GM12878 (cell line): ENCODE measurements at regions not wholly inside any gene's neighbourhood (a gene's known extent, or its start where the extent isn't known, plus 50 kb on each side); places are given as distances from the start of the nearest gene placed in this dataset.

Experiments used
- ATAC-seq: fragments of 200-7000 bp; cut with Tn5 transposase; 3 replicates; pipeline ENCODE4 v1.9.1; 2020; ENCODE audit warnings: mild to moderate bottlenecking, moderate library complexity
- BruUV-seq: library from RNA; stranded (reverse); fragments of 400-500 nt; replicated peaks from 2 replicates; lab custom pipeline; 2021; lab: Mats Ljungman, UMichigan
- CTCF ChIA-PET: fragments of 300-600 bp; sonication (Branson Sonifier 250); formaldehyde crosslinking; extraction: SDS; loops from one replicate; lab custom pipeline; 2021; ENCODE audit warnings: inconsistent platforms; lab: Yijun Ruan, JAX
- POLR2A ChIA-PET: fragments of 350-600 bp; formaldehyde crosslinking; extraction: SDS; loops from one replicate; lab custom pipeline; 2021; ENCODE audit warnings: inconsistent platforms; lab: Charles Lee
- RAD21 ChIA-PET: fragments of 300-600 bp; sonication (Branson Sonifier 250); formaldehyde crosslinking; loops from one replicate; lab custom pipeline; 2023; ENCODE audit warnings: antibody characterized with exemption; ENCODE audit not compliant: unreplicated experiment; lab: Charles Lee
- SMC1A ChIA-PET: fragments of 300-600 bp; sonication (Branson Sonifier 250); formaldehyde crosslinking; loops from one replicate; lab custom pipeline; 2023; ENCODE audit not compliant: unreplicated experiment, uncharacterized antibody; lab: Charles Lee
- DNase-seq: peaks from one replicate; pipeline ENCODE4 v3.0.0-alpha.2; 2011; ENCODE audit warnings: low read depth, low spot score
- FAIRE-seq: peaks from 3 replicates; lab custom pipeline; 2011; peaks lifted over from hg19 to GRCh38; lab: Jason Lieb, UNC
- H2AFZ ChIP-seq: 2 replicates; pipeline ENCODE4 v1.6.0; 2011; ENCODE audit warnings: low read depth, low read length, control low read depth; ENCODE audit not compliant: control insufficient read depth
- H3K27ac ChIP-seq: 2 replicates; pipeline ENCODE4 v1.5.1; 2011; ENCODE audit warnings: control low read depth; ENCODE audit not compliant: control insufficient read depth, insufficient read depth
- H3K27me3 ChIP-seq, 2 experiments: replicated peaks in 1 of 2; 2 replicates each; pipeline versions ENCODE4 v1.6.0 to v1.6.1; 2011; ENCODE audit warnings: low read length in 1 of 2; ENCODE audit not compliant: control insufficient read depth in 2 of 2, insufficient read depth in 2 of 2
- H3K36me3 ChIP-seq, 2 experiments: 2 replicates each; pipeline ENCODE4 v1.5.1; 2011; ENCODE audit warnings: low read length in 1 of 2; ENCODE audit not compliant: control insufficient read depth in 2 of 2, insufficient read depth in 2 of 2
- H3K4me1 ChIP-seq: 2 replicates; pipeline ENCODE4 v1.6.1; 2011; ENCODE audit warnings: mild to moderate bottlenecking, low read length, moderate library complexity, mixed read lengths; ENCODE audit not compliant: control insufficient read depth, insufficient read depth
- H3K4me2 ChIP-seq: 2 replicates; pipeline ENCODE4 v1.6.0; 2011; ENCODE audit warnings: control low read depth; ENCODE audit not compliant: control insufficient read depth, insufficient read depth
- H3K4me3 ChIP-seq: fragments of 200-600 bp; sonication (generic); 2 replicates; pipeline ENCODE4 v1.5.1; 2016
- H3K79me2 ChIP-seq: 2 replicates; pipeline ENCODE4 v1.6.0; 2011; ENCODE audit warnings: low read length; ENCODE audit not compliant: control insufficient read depth, insufficient read depth
- H3K9ac ChIP-seq: 2 replicates; pipeline ENCODE4 v1.8.0; 2011; ENCODE audit warnings: low read length, control low read depth, mixed read lengths; ENCODE audit not compliant: control insufficient read depth, insufficient read depth
- H3K9me3 ChIP-seq: replicated peaks from 3 replicates; pipeline ENCODE4 v1.5.1; 2011; ENCODE audit warnings: mild to moderate bottlenecking, low read length; ENCODE audit not compliant: control insufficient read depth, insufficient read depth
- H4K20me1 ChIP-seq: 2 replicates; pipeline ENCODE4 v1.6.0; 2011; ENCODE audit not compliant: control insufficient read depth, insufficient read depth
- ASH2L ChIP-seq: fragments of 300-600, 200-600 bp; sonication (generic); IDR thresholded peaks from 2 replicates; pipeline ENCODE4 v1.6.1; 2017; ENCODE audit warnings: low read depth, mild to moderate bottlenecking, borderline replicate concordance
- CBX3 ChIP-seq: fragments of 200-600 bp; sonication (generic); IDR thresholded peaks from 2 replicates; pipeline ENCODE4 v1.6.1; 2016; ENCODE audit warnings: low read depth, borderline replicate concordance
- CEBPB ChIP-seq, 2 experiments: fragments of 150-350 bp in 1 of 2; IDR thresholded peaks; 2 replicates each; pipeline ENCODE4 v1.6.1; 2012 to 2014; ENCODE audit warnings: low read depth in 2 of 2, low read length in 2 of 2, borderline replicate concordance in 1 of 2, inconsistent platforms in 1 of 2
- E4F1 ChIP-seq: fragments of 450-650 bp; IDR thresholded peaks from 2 replicates; pipeline ENCODE4 v1.6.1; 2018; ENCODE audit warnings: borderline replicate concordance, mild to moderate bottlenecking; ENCODE audit not compliant: partially characterized antibody
- EED ChIP-seq: sonication (generic); IDR thresholded peaks from 2 replicates; pipeline ENCODE4 v1.6.1; 2016; ENCODE audit warnings: antibody characterized with exemption, low read depth
- ESRRA ChIP-seq: IDR thresholded peaks from 2 replicates; pipeline ENCODE4 v1.6.1; 2012; ENCODE audit warnings: mild to moderate bottlenecking, low read length, improper control_type of control experiment
- ETV6 ChIP-seq, 2 experiments: fragments of 450-650 bp in 1 of 2; IDR thresholded peaks in 1 of 2; conservative IDR thresholded peaks in 1 of 2; 2 replicates each; pipeline ENCODE4 v1.6.1; 2014; ENCODE audit warnings: antibody characterized with exemption in 1 of 2, borderline replicate concordance in 1 of 2, low read depth in 1 of 2, mild to moderate bottlenecking in 1 of 2, moderate library complexity in 1 of 2
- FOXK2 ChIP-seq: fragments of 450-650 bp; IDR thresholded peaks from 2 replicates; pipeline ENCODE4 v1.6.1; 2017; ENCODE audit warnings: mild to moderate bottlenecking, moderate library complexity
- GABPA ChIP-seq: IDR thresholded peaks from 2 replicates; pipeline ENCODE4 v1.6.1; 2014; ENCODE audit warnings: antibody characterized with exemption, low read depth, mild to moderate bottlenecking, inconsistent platforms
- RB1 ChIP-seq: fragments of 450-650 bp; formaldehyde crosslinking; IDR thresholded peaks from 2 replicates; pipeline ENCODE4 v1.6.1; 2017; ENCODE audit warnings: mild to moderate bottlenecking, borderline replicate concordance
- SRF ChIP-seq, 2 experiments: IDR thresholded peaks; 2 replicates each; pipeline ENCODE4 v1.6.1; 2011; ENCODE audit warnings: low read depth in 2 of 2, low read length in 2 of 2, mild to moderate bottlenecking in 1 of 2, moderate library complexity in 1 of 2
- USF1 ChIP-seq: IDR thresholded peaks from 2 replicates; pipeline ENCODE4 v1.6.1; 2011; ENCODE audit warnings: borderline replicate concordance, low read depth, mild to moderate bottlenecking, moderate library complexity, mixed read lengths, low read length; ENCODE audit not compliant: insufficient read depth; ENCODE audit errors: extremely low read length
- WRNIP1 ChIP-seq: IDR thresholded peaks from 2 replicates; pipeline ENCODE4 v1.6.1; 2011; ENCODE audit warnings: low read depth, low read length, improper control_type of control experiment, borderline replicate concordance
- ZNF384 ChIP-seq: IDR thresholded peaks from 2 replicates; pipeline ENCODE4 v1.6.1; 2012; ENCODE audit warnings: low read depth, mild to moderate bottlenecking, low read length, improper control_type of control experiment, borderline replicate concordance
- ZNF622 ChIP-seq: fragments of 450-650 bp; IDR thresholded peaks from 2 replicates; pipeline ENCODE4 v1.6.1; 2017; ENCODE audit warnings: mild to moderate bottlenecking, inconsistent platforms
- WGBS: methylation state at CpG from one replicate; pipeline ENCODE4 v1.1.6; 2016; ENCODE audit warnings: low lambda C conversion rate; ENCODE audit not compliant: insufficient replicate concordance, insufficient coverage; ENCODE audit errors: missing lambda C conversion rate; 5-methylcytosine and 5-hydroxymethylcytosine counted together
- in situ Hi-C: fragments of 300-500 bp; cut with MboI; formaldehyde crosslinking; loops from 9 replicates; pipeline ENCODE4 v1.14.3; 2018; ENCODE audit warnings: mixed read lengths
- intact Hi-C: fragments of 100-400 bp; cut with micrococcal nuclease; formaldehyde crosslinking; loops from one replicate; pipeline ENCODE4 v1.14.2; 2022; ENCODE audit not compliant: unreplicated experiment

GRCh38 chr13:77475345-77476084 is 60.0 kb upstream of the SCEL start:
- intact Hi-C loops: no loop called here
- 98% methylated on average over 42 of the region's 47 CpGs for WGBS

GRCh38 chr13:77470986-77471385 is 64.5 kb upstream of the SCEL start:
- no peak for DNase-seq
- WGBS: 98% methylated on average over 3 of the region's 3 CpGs
- Histone ChIP-seq H4K20me1 (no peaks in the 10 kb centered on the region), H3K27me3 (no peaks in the 10 kb centered on the region), H3K9me3 (no peaks in the 10 kb centered on the region; the same call in 2 of the 3 replicates), H3K9ac (no peak overlapping the region), H3K27ac (no peak overlapping the region), H3K79me2 (no peaks in the 10 kb centered on the region), H3K4me3 (no peak overlapping the region), H3K4me2 (no peak overlapping the region), H3K36me3 (no peaks in the 10 kb centered on the region), H3K4me1 (no peaks in the 10 kb centered on the region), H2AFZ (no peak overlapping the region)
- intact Hi-C loops: no loop called here
- TF ChIP-seq ZNF622 (no peak), RB1 (no peak), E4F1 (no peak), GABPA (no peak), ETV6 (conservative IDR thresholded peaks at IDR 0.05 in 1 of 2, IDR thresholded peaks at IDR 0.05 in 1 of 2; ENCODE audit: borderline replicate concordance in 1 of 2, low read depth in 1 of 2) (no peak), FOXK2 (no peak), ZNF384 (no peak), EED (no peak), USF1 (no peak)
- no peak for FAIRE-seq
- no peak for ATAC-seq
- SMC1A ChIA-PET: interaction anchor here (1.1 to 2.6 kb wide), 5 partner anchors 10 to 288 kb away, joined by 3 to 8 read pairs (median 3); no protein-coding TSS in a partner anchor
- POLR2A ChIA-PET: no interaction called here
- CTCF ChIA-PET: interaction anchor here (0.8 to 1.0 kb wide), 2 partner anchors 132 to 425 kb away, joined by 3 read pairs; no protein-coding TSS in a partner anchor
- BruUV-seq: no TSS peak
- RAD21 ChIA-PET: interaction anchor here (0.6 kb wide), 1 partner anchor 188 kb away, joined by 3 read pairs; no protein-coding TSS in a partner anchor
- in situ Hi-C loops: no loop called here

More at GRCh38 chr13:77475345-77476084, 60.0 kb upstream of the SCEL start:
- H3K9me3 ChIP-seq: no peaks in the 10 kb centered on the region; the same call in 2 of the 3 replicates
- H3K27ac ChIP-seq: no peak overlapping the region
- H3K4me1 ChIP-seq: peaks cover 6% of the 10 kb centered on the region
- no peaks in the 10 kb centered on the region for H3K79me2 ChIP-seq
- H2AFZ ChIP-seq: no peak overlapping the region
- ChIA-PET CTCF (interaction anchor here (0.6 to 1.5 kb wide), 5 partner anchors 17 to 240 kb away, joined by 3 to 5 read pairs (median 3); no protein-coding TSS in a partner anchor), SMC1A (interaction anchor here (0.6 to 6.4 kb wide), 18 partner anchors 10 to 344 kb away, joined by 3 to 113 read pairs (median 7); partner anchors contain the start of gene MYCBP2), POLR2A (interaction anchor here (0.7 kb wide), 1 partner anchor 212 kb away, joined by 3 read pairs; no protein-coding TSS in a partner anchor), RAD21 (interaction anchor here (1.0 to 7.1 kb wide), 9 partner anchors 14 to 155 kb away, joined by 3 to 135 read pairs (median 4); partner anchors contain the start of gene MYCBP2)
- FAIRE-seq (no peak), ATAC-seq (no peak), DNase-seq (no peak)
- no peaks in the 10 kb centered on the region for H3K36me3 ChIP-seq
- no peaks in the 10 kb centered on the region for H4K20me1 ChIP-seq
- H3K9ac ChIP-seq: no peak overlapping the region
- BruUV-seq: no TSS peak
- TF ChIP-seq ESRRA: no peak
- TF ChIP-seq CBX3: no peak
- TF ChIP-seq ASH2L: no peak
- no peak for TF ChIP-seq ZNF622
- TF ChIP-seq SRF (IDR thresholded peaks at IDR 0.05; ENCODE audit: low read depth in 2 of 2, low read length in 2 of 2): no peak
- TF ChIP-seq WRNIP1: no peak
- TF ChIP-seq CEBPB (IDR thresholded peaks at IDR 0.05; ENCODE audit: borderline replicate concordance in 1 of 2, low read depth in 2 of 2, low read length in 2 of 2): no peak
- in situ Hi-C loops: loop anchor here (5.0 kb wide), 1 partner anchor 138 kb away; no protein-coding TSS in a partner anchor
- no peaks in the 10 kb centered on the region for H3K27me3 ChIP-seq
- H3K4me2 ChIP-seq: no peak overlapping the region
- no peak overlapping the region for H3K4me3 ChIP-seq
